Hepatic stellate cell (primary cell): ENCODE measurements at regions not wholly inside any gene's neighbourhood (a gene's known extent, or its start where the extent isn't known, plus 50 kb on each side); places are given as distances from the start of the nearest gene placed in this dataset.
A peak's percentile ranks its signal among the peaks of the same experiment; 100 is the strongest.

Experiments
- DNase-seq: peaks from one replicate; pipeline ENCODE4 v3.0.0; 2011; ENCODE audit warnings: low spot score

DNA sequence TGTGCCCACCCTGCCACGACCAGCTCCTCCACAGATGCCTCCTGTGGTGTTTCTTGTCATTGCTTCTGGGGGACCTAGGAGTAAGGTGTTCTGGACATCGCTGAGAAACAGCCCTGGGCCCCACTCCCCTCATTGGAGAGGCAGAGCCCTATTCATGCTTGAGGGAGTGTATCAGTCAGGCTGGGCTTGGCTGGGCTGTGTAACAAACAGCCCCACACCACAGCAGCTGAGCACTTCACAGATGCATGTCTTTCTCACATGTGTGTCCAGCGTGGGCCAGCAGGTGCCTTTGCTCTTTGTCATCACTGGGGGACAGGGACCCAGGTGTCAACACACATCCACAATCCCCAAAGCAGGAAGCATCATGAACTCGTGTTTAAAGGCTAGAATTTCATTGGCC is 65.1 kb upstream of the FBRSL1 start:
- DNase-seq = no peak

DNA sequence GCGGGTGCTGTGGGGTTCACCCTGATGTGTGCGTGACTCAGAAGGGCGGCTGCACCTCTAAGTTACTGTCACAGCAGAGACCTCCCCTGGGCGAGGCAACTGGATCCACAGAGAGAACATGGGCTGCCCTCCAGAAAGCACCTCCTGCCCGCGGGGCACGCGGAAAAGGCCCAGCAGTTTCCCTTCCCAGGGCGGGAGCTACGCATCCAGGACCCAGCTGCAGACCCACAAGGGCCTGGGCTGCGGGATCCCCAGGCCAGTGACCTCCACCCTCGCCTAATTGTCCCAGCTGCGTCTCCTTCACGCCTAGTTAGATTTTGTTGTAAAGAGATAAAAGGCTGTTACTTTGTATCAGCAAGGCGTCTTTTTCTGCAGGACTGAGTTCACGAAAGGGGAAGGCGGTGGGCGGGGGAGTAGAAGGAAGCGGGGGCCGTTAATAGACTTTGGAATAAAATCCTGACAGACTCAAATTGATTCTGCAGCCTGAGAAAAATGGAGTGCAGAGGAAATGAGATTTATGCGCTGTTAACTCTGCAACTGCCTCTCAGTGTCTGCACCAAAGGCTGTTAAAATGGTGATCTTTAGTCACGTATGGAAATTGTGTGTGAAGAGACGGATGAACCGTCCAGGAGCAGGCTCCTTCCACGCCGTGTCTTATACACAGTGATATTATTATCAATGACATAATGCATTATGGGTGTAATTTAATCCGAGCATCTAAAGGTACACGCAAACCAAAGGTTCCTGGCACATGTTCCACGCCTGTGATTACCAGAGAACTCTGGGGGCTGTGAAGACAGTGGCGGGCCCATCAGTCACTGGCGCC is 65.9 kb upstream of the FBRSL1 start:
- DNase-seq = no peak

DNA sequence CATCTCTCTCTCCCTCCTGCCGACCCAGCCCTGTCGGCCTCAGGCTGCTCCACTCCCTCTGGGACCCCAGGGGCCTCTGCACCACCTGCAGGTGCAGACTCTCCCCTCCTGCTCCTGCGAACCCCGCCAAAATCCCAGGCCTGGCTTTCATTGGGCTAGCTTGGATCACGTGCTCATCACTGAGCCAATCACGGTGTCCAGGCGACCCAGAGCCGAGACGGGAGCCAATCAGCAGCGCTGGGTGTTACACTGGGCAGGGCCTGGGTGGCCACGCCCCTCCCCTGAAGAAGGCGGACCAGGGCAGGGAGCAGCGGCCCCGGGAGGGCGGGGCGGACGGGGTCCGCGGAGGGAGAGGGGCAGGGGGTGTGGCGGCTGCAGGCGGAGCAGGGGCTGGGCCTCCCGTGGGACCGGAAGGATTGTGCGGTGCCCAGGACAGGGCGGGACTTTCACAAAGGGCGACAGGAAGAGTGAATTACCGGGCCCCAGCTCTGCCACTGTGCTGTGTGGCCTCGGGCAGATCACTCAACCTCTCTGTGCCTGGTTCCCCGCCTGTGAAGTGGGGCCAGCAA is 66.6 kb upstream of the FBRSL1 start:
- DNase-seq = peak; percentile 59

DNA sequence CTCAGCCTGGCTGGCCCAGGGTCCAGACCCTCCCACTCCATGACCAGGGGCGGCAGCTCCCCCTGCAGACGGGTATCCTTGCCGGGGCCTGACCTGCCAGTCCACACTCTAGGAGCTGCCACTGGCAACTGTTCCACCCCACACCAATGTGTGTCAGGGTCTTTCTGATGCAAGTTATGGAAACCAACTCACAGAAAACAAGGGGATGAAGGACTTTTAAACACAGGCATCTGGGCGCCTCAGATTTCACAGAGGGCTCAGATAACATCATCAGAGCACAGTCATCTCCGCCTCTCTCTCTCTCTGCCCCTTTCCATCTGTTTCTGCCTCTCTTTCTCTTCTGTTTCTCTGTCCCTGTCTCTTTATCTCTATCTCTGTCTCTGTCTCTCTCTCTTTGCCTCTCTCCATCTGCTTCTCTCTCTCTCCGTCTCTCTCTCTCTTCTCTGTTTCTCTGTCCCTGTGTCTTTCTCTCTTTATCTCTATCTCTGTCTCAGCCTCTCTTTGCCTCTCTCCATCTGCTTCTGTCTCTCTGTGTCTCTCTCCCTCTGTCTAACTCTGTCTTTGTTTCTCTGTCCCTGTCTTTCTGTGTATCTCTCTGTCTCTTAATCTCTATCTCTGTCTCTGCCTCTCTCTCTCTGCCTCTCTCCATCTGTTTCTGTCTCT is 67.4 kb upstream of the FBRSL1 start:
- DNase-seq = no peak

DNA sequence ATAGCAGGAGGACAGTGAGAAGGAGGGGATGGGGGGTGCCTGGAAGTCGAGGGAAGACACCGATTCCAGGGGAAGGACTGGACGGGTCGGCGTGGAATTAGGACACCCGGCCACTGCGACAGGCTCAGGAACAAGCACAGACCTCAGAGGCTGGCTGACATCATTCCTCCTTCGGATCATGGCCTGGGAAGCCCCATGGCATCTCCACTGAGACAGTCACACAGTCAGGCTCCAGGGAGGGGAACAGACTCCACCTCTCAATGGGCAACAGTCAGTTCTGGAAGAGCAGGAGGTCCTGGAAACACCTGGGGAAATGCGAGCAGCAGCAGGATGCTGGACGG is 67.9 kb upstream of the FBRSL1 start:
- no peak for DNase-seq

DNA sequence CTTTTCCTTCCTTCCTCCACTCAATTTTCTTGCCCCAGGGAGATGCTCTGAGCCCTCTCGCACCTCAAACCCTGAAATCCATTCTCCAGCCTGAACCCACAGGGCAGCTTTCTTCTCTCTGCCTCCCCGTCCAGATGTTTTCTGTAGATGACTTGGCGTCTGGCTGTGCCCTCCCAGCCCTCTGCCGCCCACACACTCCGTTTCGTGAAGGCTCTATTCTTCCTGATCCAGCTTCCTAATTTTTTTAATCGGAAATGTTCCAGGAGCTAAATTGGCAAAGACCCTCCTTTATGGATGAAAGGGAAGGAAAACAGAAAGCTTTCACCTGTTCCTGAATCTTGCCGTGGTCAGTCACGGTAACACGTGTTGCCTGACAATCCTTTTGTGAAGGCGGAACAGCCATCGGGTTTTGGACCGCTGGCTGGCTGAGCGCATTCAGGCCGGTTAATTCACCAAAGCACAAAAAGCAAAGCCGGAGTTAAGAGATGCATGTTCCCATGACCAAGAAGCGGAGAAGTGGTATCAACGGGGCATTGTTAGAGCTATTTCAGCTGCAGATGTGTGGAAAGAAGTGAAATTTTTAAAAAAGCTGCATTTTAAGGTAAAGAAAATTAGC is 70.2 kb upstream of the FBRSL1 start:
- no peak for DNase-seq

DNA sequence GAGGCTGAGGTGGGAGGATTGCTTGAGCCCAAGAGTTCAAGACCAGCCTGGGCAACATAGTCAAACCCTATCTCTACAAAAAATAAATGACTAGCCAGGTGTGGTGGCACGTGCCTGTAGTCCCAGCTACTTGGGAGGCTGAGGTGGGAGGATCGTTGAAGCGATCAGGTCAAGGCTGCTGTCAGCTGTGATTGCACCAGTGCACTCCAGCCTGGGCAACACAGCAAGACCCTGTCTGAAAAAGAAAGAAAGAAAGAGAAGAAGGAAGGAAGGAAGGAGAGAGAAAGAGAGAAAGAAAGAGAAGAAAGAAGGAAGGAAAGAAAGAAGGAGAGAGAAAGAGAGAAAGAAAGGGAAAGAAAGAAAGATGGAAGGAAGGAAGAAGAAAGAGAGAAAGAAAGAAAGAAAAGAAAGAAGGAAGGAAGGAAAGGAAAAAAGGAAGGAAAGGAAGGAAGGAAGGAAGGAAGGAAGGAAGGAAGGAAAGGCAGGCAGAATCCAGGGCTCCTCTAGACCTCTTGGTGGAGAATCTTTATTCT is 71.5 kb upstream of the FBRSL1 start:
- no peak for DNase-seq

DNA sequence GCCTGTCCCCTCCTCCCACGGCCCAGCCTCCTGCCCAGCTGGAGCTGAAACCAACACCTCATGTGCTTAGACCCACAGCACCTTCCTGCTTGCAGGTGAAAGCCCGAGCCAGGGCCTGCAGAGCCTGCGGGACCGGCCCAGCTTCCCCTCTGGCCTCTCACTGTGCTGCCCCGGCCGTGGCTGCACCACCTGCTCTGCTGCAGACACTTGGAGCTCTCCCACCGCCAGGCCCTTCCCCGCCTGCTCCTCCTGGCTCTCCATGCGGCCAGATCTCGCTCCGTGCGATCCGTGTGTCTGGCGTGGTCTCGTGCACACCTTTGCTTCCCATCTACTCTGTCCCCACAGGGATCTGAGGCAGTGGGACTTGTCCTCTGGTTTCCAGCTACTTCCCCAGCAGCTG is 72.2 kb upstream of the FBRSL1 start:
- DNase-seq = no peak

DNA sequence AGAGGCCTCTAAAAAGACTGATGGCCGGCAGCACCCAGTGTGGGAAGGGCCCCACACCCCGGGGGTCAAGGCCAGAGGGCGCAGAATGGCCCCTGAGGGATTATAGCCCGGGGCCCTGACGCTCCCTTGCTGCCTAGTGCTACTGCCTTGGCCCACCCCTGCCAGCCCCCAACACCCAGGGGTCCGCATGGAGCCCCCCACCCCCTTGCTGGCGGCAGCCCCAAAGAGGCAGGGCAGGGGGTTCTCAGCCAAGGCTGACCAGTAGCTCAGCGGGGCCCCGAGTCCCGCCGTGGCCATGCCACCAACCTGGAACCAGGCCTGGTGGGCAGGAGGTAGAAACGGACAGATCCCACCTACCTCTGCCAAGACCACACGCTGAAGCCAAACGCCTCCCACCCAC is 73.1 kb upstream of the FBRSL1 start:
- DNase-seq = no peak

DNA sequence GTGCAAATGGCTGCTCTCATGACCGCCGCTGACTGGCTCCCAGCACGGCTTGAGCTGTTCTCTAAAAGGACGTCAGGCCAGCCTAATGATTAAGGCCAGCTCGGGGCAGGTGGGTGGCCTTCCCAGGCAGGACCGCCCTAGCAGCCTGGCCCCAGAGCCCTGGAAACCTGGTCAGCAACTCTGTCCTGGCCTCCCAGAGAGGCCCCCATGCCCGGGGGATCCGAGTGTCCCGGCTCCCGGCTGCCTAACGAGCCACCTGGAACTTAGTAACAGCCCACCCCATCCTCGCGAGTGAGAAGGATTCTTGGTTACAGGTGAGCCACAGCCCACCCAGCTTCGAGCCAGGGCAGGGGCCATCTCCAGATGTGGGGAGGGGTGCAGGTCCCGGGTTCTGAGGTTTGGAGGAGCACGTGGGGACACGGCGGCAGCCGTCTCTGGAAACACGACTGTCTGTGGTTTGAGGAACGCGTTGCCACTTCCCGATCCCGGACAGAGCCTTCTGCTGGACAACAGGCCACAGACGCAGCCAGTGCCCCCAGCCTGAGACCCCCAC is 73.8 kb upstream of the FBRSL1 start:
- no peak for DNase-seq

DNA sequence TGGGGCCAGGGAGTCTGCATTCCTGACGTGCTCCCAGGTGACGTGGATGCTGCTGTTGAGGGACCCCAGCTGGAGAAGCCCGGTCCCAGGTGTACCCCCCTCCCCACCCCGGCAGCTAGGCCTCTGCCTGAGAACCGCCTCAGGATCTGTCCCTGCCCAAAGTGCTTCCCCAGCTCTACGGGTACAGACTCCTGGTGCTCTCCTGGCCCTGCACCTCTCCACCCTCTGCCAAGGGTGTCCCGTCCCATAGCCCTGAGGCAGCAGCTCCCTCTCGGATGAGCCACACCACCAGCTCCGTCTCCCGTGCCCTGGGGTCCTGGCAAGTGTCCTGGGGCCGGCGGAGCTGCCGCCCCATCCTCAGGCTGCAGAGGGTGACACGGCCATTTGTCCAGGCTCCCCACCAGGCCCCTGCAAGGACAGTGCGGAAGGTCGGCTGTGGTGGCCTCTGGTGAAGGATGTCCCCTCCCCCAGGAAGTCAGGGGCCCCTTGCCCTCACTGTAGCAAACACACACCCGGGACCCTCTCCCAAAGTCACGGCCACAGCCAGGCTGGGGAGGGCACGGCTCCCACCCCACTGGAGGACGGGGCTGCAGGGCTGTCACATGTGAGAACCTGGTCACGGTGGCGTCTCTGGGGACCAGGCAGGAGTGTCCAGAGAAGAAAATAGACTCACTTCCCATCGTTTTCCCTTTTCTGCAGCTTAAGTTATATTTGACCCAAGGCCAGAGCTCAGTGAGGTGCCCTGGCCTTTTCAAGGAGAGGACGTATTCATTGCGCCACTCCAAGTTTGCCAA is 74.4 kb upstream of the FBRSL1 start:
- DNase-seq = no peak

DNA sequence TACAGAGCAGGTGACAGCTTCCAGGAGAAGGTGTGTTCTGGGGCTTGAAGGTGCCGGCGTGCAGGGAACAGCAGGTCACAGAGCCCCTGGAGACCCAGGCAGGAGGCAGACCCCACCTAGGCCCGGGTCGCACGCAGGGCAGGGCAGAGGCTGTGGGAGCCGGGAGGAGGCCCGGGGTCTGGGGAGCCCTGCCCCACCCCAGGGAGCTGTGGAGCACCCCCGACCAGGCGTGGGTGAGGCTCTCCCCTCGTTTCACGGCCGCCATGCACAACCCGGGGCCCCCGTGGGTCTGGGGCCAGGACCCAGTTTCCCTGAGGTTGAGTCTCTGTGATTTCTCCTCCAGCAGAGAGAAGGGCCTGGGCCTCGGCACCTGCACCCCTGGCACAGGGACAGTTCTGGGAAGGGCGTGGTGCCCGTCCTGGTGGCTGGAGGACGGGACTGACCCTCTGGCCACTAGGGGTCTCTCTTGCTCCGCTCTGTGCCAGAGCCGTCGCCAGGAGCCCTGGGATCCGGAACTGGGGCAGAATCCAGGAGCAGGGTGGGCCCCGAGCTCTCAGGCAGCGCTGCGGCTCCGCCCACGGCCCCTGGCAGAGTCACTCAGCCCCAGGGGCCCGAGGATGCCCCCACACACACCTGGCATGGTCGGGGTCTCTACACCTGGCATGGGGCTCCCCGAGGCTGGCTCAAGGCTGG is 75.2 kb upstream of the FBRSL1 start:
- peak; percentile 94 for DNase-seq

DNA sequence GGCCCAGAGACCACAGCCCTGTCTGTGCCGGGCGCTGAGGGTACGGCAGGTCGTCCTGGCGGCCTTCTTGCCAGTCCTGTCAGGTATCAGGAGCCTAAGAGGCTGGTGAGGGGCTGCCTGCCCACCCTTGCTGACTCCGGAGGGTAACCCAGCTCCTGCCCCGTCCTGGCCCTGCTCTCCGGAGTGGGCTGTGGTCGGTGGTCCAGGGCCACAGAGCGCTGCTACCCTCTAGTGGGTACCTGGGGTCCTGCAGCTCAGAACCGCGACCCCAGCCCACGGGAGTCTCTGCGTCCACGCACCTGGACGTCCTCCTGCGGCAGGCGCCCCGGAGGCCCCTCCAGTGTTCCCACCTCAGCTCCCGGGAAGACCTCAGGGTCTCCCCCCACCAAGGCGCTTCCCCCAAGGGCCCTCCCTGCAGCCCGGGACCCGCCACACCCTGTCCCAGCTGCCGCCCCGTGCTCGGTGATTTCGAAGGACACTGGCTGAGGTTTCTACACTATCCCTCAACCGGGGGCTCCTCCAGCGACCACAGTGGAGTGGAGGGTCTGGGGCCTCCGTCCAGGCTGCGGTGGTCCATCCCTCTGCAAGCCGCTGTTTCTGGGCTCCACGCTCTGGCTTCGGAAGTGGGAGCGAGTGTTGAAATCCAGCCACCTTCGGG is 75.9 kb upstream of the FBRSL1 start:
- no peak for DNase-seq

DNA sequence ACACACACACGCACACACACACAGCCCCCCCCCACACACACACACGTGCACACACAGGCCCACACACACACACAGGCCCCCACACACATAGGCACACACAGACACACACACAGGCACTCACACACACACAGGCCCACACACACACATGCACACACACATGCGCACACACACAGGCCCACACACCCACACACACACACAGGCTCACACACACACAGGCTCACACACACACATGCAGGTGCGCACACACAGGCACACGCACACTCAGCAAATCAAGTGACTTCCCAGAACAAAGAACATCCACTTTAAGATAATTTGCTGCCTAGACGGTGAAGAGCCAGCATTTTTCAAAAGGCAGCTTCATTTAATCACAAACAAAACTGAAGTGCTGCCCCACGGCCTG is 78.5 kb upstream of the FBRSL1 start:
- no peak for DNase-seq

DNA sequence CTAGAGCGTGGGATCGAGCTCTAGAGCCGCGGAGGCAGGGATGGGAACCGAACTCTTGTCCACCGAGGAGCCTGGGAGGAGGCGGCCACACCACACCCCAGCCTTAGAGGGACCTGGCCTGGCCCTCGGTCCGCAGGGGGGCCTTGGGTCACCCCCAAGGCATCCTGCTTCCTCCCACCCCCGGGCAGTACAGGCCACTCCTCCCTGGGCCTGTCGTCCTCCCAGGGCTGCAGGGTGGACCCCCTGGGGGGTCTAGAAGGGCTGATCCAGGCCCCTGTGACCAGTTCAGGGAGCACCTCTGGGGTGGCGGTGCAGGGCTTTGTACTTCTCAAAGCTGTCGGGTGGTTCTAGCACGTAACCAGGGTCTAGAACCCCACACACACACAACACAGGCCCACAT is 79.1 kb upstream of the FBRSL1 start:
- no peak for DNase-seq

DNA sequence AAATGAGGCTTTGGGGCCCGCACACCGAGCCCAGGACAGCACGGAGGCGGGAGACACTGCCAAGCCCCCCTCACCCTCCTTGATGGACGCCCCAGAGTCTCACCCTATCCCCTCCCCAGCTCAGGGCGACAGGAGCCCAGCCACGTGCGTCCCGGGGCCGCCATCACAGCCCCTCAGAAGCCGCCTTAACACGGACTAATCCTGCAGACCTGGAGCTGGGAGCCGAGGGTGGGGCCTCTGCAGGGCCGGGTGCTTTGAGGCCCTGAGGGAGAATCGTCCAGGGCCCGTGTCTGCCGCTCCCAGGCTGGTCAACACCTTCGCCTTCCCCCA is 79.7 kb upstream of the FBRSL1 start:
- DNase-seq = no peak

DNA sequence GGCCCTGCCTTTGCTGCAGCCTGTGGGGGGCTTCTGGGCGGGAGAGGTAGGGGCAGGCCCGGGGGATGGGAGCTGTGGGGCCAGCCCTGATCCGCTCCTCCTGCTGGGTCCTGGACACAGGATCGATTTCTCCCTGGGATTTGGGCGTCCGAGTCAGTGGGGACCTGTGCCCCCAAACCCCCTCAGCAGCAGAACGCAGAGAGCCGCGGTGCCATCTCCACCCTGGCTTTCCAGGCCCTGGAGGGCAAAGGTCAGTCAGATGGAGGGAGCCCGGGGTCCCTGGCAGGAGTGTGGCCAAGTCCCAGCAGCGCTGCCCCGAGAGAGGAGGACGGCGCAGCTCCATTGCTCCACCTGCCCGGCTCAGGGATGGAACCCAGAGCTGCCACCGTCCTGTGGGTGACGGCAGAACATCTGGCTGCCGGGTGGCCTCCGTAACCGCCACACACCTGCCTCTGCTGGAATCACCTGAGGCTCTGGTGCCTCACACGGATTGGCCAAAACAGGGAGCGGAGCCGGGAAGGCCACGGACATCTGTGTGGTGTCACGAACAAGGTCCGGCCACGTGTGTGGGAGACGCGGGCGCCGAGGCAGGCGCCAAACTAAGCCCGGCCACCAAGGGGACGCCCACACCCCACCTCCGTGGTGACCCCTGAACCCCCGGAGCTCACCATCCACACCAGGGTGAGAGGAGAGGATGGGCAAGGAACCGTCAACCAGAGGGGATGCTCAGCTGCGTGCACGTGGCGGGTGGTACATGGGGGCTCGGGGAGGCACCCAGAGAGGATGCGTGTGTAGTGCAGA is 80.3 kb upstream of the FBRSL1 start:
- no peak for DNase-seq

DNA sequence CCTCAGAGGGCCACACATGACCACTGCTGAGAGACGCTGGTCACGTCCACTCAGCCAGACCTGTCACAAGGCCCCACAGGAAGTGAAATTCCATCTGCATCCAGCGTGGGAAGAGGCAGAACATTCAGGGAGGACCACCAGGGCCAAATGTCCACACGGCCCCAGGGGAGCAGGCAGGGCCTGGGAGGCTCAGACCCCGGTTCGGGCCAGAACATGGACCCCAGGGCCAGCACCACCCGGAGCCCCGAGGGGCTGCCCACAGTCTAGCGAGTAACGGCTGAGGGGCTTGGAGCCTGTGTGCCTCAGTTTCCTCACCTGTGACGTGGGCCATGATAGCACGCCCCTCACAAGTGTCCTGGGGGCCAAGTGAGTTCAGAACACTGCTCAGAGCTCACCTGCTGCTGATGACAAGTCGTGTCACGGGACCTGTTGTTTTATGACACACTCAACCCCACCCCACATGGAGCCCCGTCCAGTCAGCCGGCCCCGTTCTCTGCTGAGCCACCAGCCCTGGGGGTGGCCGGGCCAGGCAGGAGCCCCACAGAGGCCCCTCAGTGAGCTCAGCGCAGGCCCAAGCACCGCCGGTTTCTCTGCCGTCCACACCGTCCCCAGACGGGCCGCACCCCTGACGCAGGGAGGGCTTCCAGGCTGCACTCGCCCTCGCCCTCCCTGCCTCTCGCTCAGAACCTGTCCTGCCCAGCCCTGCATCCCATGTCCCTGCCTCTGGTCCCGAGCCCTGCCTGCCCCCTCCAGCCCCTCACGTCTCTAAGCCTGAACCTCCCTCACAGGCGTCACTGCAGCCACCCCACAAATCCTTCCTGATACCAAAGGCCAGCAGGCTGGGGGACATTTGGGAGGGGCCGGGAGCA is 79.5 kb upstream of the GALNT9 start:
- no peak for DNase-seq

DNA sequence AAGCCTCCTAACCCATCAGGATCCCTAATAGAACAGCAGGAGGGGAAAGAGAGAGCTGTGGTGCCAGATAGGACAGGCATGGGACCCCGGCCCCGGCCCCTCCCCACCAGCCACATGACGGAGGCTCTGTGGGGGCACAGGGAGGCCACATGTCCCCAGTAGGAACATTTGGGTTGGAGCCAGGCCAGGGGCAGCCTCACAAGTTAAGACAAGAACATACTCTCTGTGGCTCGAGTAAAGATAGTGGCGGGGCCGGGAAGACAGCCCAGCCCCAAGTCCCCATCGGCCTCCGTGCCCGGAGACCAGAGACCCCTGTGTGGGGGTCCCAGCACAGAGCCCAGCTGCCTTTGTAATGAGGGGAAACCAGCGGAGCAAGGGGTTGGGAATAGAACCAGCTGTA is 78.6 kb upstream of the GALNT9 start:
- no peak for DNase-seq
